ENCODE measurements at regions not wholly inside any gene's neighbourhood (a gene's known extent, or its start where the extent isn't known, plus 50 kb on each side); places are given as distances from the start of the nearest gene placed in this dataset.

GRCh38 chr1:219476716-219477115, 136.2 kb downstream of the ZC3H11B start:
- no peak for DNase-seq (ENCODE audit: low read depth in 2 of 2)

- DNase-seq (ENCODE audit: low read depth in 2 of 2) = no peak
Measured at GRCh38 chr1:219476116-219476515, 136.8 kb downstream of the ZC3H11B start.

GRCh38 chr1:219472596-219472995, 140.3 kb downstream of the ZC3H11B start:
- no peak for DNase-seq (ENCODE audit: low read depth in 2 of 2)

- no peak for DNase-seq (ENCODE audit: low read depth in 2 of 2)
Measured at GRCh38 chr1:219467524-219467923, 145.4 kb downstream of the ZC3H11B start.

DNA sequence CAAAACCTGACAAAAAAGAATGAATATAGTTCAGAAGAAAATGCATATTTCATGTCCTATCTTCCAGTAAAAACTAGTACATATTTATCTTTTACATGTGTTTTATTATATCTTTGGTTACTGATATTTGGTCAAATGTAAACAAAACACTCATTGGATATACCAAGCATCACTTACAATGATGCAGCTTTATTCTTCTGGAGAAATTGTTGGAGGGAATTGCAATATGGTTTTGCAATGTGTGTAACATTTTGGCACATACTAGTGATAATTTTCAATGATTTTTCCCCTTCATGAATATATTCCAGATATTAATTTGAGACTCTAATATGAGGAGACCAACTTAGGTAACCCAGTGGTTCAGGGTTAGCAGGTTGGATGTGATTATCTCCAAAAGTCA, 146.1 kb downstream of the ZC3H11B start:
- no peak for DNase-seq (ENCODE audit: low read depth in 2 of 2)

GRCh38 chr1:219465212-219466093, 147.5 kb downstream of the ZC3H11B start:
- no peak for DNase-seq (ENCODE audit: low read depth in 2 of 2)

- DNase-seq (ENCODE audit: low read depth in 2 of 2) = no peak
Measured at GRCh38 chr1:219463636-219464035, 149.3 kb downstream of the ZC3H11B start.

GRCh38 chr1:219461981-219462400, 150.9 kb downstream of the ZC3H11B start:
- no peak for DNase-seq (ENCODE audit: low read depth in 2 of 2)

DNA sequence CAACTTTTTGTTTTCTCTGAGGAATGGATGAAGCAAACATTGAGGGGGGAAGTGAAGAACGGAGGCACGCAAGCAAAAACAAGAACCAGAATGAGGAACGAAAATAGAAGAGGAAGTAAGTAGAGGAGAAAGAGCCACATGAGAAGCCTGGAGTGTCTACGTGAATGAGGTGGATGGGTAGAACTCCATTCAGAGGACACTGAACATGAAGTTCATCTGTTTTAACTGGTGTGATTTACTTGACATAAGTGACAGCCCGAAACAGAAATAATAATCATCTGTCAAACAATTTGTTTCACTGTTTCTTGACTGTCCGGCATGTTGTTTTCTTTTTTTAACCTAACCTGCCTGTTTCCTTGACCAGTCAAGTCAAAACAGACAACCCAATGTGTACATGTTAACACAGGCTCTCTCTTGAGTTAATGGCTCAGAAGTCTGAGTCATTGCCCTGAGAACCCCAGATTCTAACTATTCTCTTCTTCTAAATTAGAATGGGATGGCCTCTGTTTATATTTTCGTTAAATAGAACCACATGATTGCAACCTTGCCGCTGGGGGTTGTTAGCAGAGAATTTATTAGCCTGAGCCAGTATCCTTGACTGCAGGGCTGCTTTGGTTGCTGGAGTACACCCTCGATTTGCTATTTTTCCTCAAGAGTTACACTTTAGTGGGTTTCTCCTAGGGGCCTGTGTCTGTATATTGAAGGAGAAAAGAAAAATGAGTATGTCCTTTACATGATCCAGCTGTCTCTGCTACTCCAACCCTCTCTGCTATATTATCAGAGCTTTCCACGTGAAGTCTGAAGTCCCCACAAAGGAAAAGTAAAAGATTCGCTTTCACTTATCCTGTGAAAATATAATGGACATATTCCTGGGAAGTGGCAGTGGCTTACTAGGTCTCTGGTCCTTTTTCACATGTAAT, 151.7 kb downstream of the ZC3H11B start:
- DNase-seq (ENCODE audit: low read depth in 2 of 2) = no peak

DNA sequence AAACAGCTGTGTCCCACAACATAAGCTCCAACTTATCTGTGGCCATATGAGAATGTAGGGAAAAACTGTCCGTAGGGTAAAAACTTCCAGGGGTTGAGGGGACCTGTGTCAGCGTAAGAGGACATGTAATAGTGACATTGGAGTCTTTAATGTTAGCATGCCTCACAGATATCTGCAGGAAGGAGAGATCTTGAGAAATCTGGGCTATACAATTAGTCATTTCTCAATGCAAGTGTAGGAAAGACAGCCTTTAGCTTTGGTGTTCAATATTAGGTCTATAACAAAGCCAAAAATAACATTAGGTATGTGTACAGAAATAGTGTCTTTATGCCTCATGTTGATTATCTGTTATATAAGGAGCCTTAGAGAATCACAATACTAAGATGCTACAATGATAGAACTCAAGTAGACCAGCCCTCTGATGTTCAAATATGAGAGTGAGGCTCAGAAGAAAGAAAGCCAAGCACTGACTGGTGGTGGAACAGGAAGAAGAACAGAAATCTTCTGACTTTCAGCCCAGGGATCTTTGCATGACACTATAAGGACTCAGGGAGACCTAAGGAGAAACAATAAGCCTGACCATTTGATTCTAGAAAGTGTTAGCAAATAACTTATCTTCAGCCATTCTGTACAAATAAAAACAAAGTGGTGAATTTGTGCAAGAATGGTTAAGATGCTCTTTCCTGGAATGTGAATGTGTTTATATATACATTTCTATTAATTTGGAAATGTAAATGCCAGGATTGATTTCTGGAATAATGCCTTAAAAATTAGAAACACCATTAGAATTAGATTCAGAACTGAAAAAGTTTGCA, 152.6 kb downstream of the ZC3H11B start:
- no peak for DNase-seq (ENCODE audit: low read depth in 2 of 2)

- no peak for DNase-seq (ENCODE audit: low read depth in 2 of 2)
Measured at GRCh38 chr1:219459351-219460080, 153.4 kb downstream of the ZC3H11B start.

DNA sequence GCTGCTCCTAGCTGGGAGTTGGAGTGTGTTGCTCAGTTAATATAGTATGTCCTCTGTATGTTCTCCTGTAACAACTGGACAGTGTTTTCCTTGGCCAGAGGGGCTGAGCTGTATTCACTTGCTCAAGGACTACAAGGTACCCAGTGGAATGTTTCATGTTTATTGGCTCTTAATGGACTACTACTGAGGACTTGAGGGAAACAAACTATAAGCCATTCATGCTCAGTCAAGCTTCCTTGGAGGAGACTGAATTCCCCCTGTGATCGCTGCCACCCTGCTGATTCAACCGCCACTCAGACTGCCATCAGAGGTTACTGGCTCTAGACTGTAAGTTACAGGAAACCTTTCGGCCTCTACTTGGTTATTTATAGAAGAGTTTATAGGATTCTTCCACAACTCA, 166.6 kb downstream of the ZC3H11B start:
- no peak for DNase-seq (ENCODE audit: low read depth in 2 of 2)

DNA sequence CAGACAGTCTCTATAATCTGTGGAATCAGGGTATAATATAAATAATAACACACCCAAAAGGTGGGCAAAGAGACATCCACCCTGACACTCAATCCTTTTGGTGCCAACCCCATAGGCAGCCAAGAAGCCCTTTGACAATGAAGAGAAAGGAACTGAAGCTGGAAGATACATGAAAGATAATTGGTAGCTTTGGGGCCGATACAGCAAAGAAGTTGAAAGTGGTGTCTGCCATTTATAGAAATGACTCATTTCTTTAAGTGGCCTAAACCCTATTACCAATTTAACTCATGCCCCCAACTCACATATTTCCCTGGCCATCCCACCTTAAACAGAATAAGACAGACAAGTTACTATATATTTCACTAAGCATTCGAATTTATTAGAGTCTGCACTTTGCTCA, 167.0 kb downstream of the ZC3H11B start:
- no peak for DNase-seq (ENCODE audit: low read depth in 2 of 2)

DNA sequence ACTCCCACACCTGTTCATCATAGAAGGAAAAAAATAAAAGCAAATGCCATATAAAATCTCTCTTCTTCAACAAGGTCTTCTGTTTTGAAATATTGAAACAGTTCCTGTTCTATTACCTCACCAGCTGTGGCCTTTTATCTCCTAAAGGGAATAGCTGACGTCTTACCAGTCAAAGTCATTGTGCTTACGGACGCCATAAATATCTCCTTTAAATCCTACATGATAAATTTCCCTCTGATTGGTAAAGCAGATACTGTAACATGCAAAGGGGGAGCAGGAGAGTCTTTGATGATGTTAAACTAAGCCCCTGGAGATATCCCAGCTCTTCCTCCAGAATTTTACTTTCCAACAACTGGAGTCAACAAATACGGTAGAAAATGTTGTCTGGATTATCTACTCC, 168.4 kb downstream of the ZC3H11B start:
- no peak for DNase-seq (ENCODE audit: low read depth in 2 of 2)

DNA sequence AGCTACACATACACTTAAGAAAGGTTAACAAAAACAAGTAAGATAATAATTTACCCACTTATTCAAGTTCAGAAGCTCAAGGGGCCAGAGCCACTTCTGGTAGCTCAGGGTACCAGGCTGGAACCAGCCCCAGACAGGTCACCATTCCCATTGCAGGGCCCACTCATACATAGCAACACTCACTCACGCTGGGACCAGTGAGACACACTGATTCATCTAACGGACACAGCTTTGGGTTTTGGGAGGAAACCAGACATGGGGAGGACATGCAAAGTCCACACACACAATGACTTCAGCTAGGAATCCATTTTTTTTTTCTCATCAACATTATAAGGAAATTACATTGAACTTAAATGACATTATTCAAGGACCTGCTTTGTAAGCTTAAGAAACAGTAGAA, 169.1 kb downstream of the ZC3H11B start:
- DNase-seq (ENCODE audit: low read depth in 2 of 2) = no peak

GRCh38 chr1:219442611-219443061, 170.3 kb downstream of the ZC3H11B start:
- DNase-seq (ENCODE audit: low read depth in 2 of 2) = no peak

GRCh38 chr1:219441884-219442283, 171.0 kb downstream of the ZC3H11B start:
- DNase-seq (ENCODE audit: low read depth in 2 of 2) = no peak

- no peak for DNase-seq (ENCODE audit: low read depth in 2 of 2)
Measured at GRCh38 chr1:219439376-219439775, 173.5 kb downstream of the ZC3H11B start.

DNA sequence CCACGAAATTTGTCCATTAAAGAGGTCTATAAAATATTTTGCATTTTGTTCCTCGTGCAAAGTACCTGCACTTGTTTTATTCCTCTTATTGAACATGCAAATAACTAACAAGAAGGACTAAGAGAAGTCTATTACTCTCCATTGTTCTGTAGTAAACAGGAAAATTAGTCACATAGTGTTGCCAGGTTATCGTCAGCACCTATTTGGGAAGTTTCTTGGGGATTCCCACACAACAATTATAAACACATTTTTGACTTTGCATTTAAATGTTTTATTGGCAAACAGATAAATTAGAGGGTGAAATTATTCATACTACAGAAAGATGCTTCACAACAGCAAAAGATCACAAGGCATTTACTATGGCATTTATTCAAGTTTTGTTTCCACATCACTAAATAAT, 174.5 kb downstream of the ZC3H11B start:
- no peak for DNase-seq (ENCODE audit: low read depth in 2 of 2)

- DNase-seq (ENCODE audit: low read depth in 2 of 2) = no peak
Measured at GRCh38 chr1:219434923-219435297, 178.0 kb downstream of the ZC3H11B start.

- no peak for DNase-seq (ENCODE audit: low read depth in 2 of 2)
Measured at GRCh38 chr1:219434285-219434922, 178.5 kb downstream of the ZC3H11B start.
